Endodermal cell (in vitro differentiated cells): ENCODE measurements at regions not wholly inside any gene's neighbourhood (a gene's known extent, or its start where the extent isn't known, plus 50 kb on each side); places are given as distances from the start of the nearest gene placed in this dataset.

Experiments used
- DNase-seq: peaks from one replicate; pipeline ENCODE4 v3.0.0-alpha.2; 2017
- H3K27ac ChIP-seq: 2 replicates; pipeline ENCODE4 v1.5.1; 2013; ENCODE audit warnings: mild to moderate bottlenecking, low read depth, low read length, moderate library complexity
- H3K27me3 ChIP-seq: 2 replicates; pipeline ENCODE4 v1.6.1; 2013; ENCODE audit warnings: mild to moderate bottlenecking, low read length, moderate library complexity; ENCODE audit not compliant: insufficient read depth, control insufficient read depth, poor library complexity, severe bottlenecking
- H3K36me3 ChIP-seq: 2 replicates; pipeline ENCODE4 v1.7.0; 2013; ENCODE audit warnings: mild to moderate bottlenecking, low read length, moderate library complexity; ENCODE audit not compliant: control insufficient read depth, insufficient read depth
- H3K4me1 ChIP-seq: one replicate; pipeline ENCODE4 v1.7.0; 2013; ENCODE audit warnings: low read length; ENCODE audit not compliant: control insufficient read depth, insufficient read depth
- H3K4me3 ChIP-seq: 2 replicates; pipeline ENCODE4 v1.5.1; 2013; ENCODE audit warnings: mild to moderate bottlenecking, low read length, moderate library complexity
- H3K9ac ChIP-seq: 2 replicates; pipeline ENCODE4 v1.6.1; 2013; ENCODE audit warnings: mild to moderate bottlenecking, low read length, moderate library complexity; ENCODE audit not compliant: poor library complexity, severe bottlenecking; ENCODE audit errors: extremely low read depth
- H3K9me3 ChIP-seq: 2 replicates; pipeline ENCODE4 v1.6.1; 2013; ENCODE audit warnings: mild to moderate bottlenecking, low read length, moderate library complexity; ENCODE audit not compliant: control insufficient read depth
- H3K27ac Mint-ChIP-seq: 2 replicates; pipeline ENCODE4 v1.8.0; 2020; ENCODE audit warnings: mixed read lengths
- H3K27me3 Mint-ChIP-seq: 2 replicates; pipeline ENCODE4 v1.8.0; 2021; ENCODE audit warnings: mild to moderate bottlenecking, mixed read lengths; ENCODE audit not compliant: insufficient read depth
- H3K36me3 Mint-ChIP-seq: 2 replicates; pipeline ENCODE4 v1.8.0; 2020; ENCODE audit warnings: low read depth, mixed read lengths
- H3K4me1 Mint-ChIP-seq: 2 replicates; pipeline ENCODE4 v1.8.0; 2020; ENCODE audit warnings: mixed read lengths
- H3K4me3 Mint-ChIP-seq: 2 replicates; pipeline ENCODE4 v1.8.0; 2020; ENCODE audit warnings: mild to moderate bottlenecking, moderate library complexity, mixed read lengths
- H3K9me3 Mint-ChIP-seq: 2 replicates; pipeline ENCODE4 v1.8.0; 2020; ENCODE audit warnings: mild to moderate bottlenecking, mixed read lengths
- WGBS, 2 experiments: methylation state at CpG; one replicate each; pipeline versions ENCODE4 v1.1.5 to v1.1.7; 2013; ENCODE audit warnings: missing lambda C conversion rate in 2 of 2, mixed read lengths in 1 of 2; ENCODE audit not compliant: insufficient coverage in 1 of 2, insufficient read length in 1 of 2; 5-methylcytosine and 5-hydroxymethylcytosine counted together
- TF ChIP-seq, protein P1 (sequence below): fragments of 200-600 bp; sonication (generic); conservative IDR thresholded peaks from 2 replicates; pipeline ENCODE4 v1.5.0; 2021; ENCODE audit warnings: antibody characterized with exemption, mild to moderate bottlenecking

DNA sequence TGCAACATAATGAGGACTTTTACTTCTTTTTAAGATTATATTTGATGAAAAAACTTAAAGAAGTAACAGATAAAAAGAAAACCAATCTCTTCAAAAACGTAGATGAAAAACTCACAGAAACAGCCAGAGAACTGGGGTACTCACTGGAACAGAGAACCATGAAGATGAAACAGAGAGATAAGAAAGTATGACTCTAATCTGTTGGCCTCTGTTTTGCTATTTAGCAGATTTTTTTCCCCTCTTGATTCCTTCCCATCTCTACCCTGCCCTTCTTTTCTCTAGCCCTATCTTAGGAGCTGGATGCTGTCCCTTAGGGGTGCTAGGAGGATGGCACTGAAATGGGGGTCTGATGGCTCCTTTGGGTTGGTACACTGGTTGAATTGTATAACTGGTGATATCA, 97.5 kb upstream of the FREM1 start:
- H3K9me3 Mint-ChIP-seq: no peaks in the 10 kb centered on the region
- Histone ChIP-seq H3K27ac (no peak overlapping the region), H3K36me3 (no peaks in the 10 kb centered on the region), H3K4me1 (no peaks in the 10 kb centered on the region), H3K9me3 (no peaks in the 10 kb centered on the region), H3K9ac (no peak overlapping the region), H3K27me3 (no peaks in the 10 kb centered on the region), H3K4me3 (no peak overlapping the region)
- H3K4me3 Mint-ChIP-seq: no peak overlapping the region
- H3K36me3 Mint-ChIP-seq: no peaks in the 10 kb centered on the region
- TF ChIP-seq, protein P1, sequence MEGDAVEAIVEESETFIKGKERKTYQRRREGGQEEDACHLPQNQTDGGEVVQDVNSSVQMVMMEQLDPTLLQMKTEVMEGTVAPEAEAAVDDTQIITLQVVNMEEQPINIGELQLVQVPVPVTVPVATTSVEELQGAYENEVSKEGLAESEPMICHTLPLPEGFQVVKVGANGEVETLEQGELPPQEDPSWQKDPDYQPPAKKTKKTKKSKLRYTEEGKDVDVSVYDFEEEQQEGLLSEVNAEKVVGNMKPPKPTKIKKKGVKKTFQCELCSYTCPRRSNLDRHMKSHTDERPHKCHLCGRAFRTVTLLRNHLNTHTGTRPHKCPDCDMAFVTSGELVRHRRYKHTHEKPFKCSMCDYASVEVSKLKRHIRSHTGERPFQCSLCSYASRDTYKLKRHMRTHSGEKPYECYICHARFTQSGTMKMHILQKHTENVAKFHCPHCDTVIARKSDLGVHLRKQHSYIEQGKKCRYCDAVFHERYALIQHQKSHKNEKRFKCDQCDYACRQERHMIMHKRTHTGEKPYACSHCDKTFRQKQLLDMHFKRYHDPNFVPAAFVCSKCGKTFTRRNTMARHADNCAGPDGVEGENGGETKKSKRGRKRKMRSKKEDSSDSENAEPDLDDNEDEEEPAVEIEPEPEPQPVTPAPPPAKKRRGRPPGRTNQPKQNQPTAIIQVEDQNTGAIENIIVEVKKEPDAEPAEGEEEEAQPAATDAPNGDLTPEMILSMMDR: no peak
- no peak overlapping the region for H3K27ac Mint-ChIP-seq
- H3K27me3 Mint-ChIP-seq: no peaks in the 10 kb centered on the region
- no peaks in the 10 kb centered on the region for H3K4me1 Mint-ChIP-seq
- 71% methylated on average over 1 of the region's 1 CpG; no CpG with 5 or more reads in 1 of the 2 experiments for WGBS, 2 experiments
- no peak for DNase-seq

DNA sequence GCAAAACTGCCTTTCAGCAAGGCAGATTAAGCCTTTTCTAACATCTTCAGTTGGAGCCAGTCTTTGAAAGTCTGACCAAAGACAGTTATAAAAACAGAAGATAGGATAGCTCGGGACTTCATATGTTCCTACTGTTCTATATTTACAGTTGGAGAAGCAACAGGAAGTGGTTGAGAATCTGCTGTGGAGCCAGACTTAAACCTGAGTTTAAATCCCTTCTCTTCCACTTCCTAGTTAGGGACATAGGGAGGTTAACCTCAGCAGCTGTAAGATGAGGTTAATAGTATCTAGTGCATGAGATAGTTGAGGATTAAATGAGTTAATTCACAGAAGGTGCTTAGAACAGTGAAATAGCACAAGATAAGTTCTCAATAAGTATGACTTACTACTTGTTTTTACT, 84.5 kb upstream of the FREM1 start:
- DNase-seq: no peak
- Mint-ChIP-seq H3K27ac (no peak overlapping the region), H3K9me3 (no peaks in the 10 kb centered on the region), H3K27me3 (peaks cover 11% of the 10 kb centered on the region), H3K4me3 (no peak overlapping the region), H3K4me1 (peaks cover 14% of the 10 kb centered on the region), H3K36me3 (peaks cover under 1% of the 10 kb centered on the region)
- no peaks in the 10 kb centered on the region for H3K27me3 ChIP-seq
- no peaks in the 10 kb centered on the region for H3K36me3 ChIP-seq
- TF ChIP-seq, protein P1: no peak
- H3K9ac ChIP-seq: no peak overlapping the region
- no peak overlapping the region for H3K27ac ChIP-seq
- 85% methylated on average over 1 of the region's 1 CpG; no CpG with 5 or more reads in 1 of the 2 experiments for WGBS, 2 experiments
- H3K4me1 ChIP-seq: no peaks in the 10 kb centered on the region
- no peaks in the 10 kb centered on the region for H3K9me3 ChIP-seq
- H3K4me3 ChIP-seq: no peak overlapping the region

DNA sequence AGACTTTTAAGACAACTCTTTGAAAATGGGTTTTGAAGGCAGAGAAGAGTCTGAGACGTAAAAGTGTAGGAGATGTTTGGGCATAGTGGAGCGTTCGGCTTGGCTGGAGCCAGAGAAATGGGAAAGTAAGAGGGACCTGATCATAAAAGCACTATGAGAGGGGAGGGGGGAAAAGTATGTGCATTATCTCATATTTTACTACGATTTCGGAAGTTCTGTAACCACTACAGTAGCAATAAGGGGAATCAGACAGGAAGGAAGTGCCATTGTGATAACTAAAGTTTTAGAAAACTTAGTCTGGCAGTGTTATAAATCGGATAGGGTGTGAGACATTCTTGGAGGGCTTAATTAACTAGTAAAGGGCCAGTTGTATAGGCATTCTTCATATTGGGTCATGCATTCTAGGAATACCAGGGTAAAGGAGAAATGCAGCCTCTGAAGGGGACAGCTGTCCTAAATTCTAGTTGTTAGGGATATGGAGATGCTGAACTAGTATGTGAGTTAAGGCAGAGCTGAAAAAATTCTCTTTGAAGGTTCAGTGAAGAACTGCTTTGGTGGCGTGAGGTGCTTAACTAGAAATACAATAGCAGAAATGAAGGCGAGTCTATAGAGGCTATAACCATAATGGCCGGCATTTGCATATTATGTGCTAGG, 83.8 kb upstream of the FREM1 start:
- DNase-seq: no peak
- TF ChIP-seq, protein P1: no peak
- Mint-ChIP-seq H3K36me3 (peaks cover 5% of the 10 kb centered on the region), H3K4me1 (peaks cover 14% of the 10 kb centered on the region), H3K27ac (peak overlapping the region; percentile 42), H3K27me3 (peaks cover 11% of the 10 kb centered on the region), H3K9me3 (no peaks in the 10 kb centered on the region), H3K4me3 (peak overlapping the region; percentile 79)
- 89 to 94% methylated on average over 6 to 9 of the region's 9 CpGs for WGBS, 2 experiments
- H3K9ac ChIP-seq: no peak overlapping the region
- no peaks in the 10 kb centered on the region for H3K27me3 ChIP-seq
- no peaks in the 10 kb centered on the region for H3K9me3 ChIP-seq
- no peak overlapping the region for H3K27ac ChIP-seq
- no peaks in the 10 kb centered on the region for H3K4me1 ChIP-seq
- no peaks in the 10 kb centered on the region for H3K36me3 ChIP-seq
- H3K4me3 ChIP-seq: peak overlapping the region; percentile 74
